Panc1 (cell line): ENCODE measurements at regions not wholly inside any gene's neighbourhood (a gene's known extent, or its start where the extent isn't known, plus 50 kb on each side); places are given as distances from the start of the nearest gene placed in this dataset.
"Not testable (repeated sequence)": the region's sequence is repeated elsewhere in the genome, so short reads cannot be mapped to it uniquely, and the experiment has no call there.

Experiments
- ATAC-seq: fragments of 200-7000 bp; cut with Tn5 transposase; 2 replicates; pipeline ENCODE4 v1.9.1; 2020; ENCODE audit warnings: mild to moderate bottlenecking, moderate library complexity
- BruUV-seq: library from RNA; stranded (reverse); fragments of 400-500 nt; replicated peaks from 2 replicates; lab custom pipeline; 2021; lab: Mats Ljungman, UMichigan
- CTCF ChIA-PET: fragments of 300-600 bp; sonication (Branson Sonifier 250); formaldehyde crosslinking; loops from one replicate; lab custom pipeline; 2022; ENCODE audit warnings: antibody characterized with exemption; lab: Charles Lee
- POLR2A ChIA-PET: fragments of 300-600 bp; sonication (Branson Sonifier 250); formaldehyde crosslinking; loops from one replicate; lab custom pipeline; 2022; ENCODE audit warnings: antibody characterized with exemption; lab: Charles Lee
- DNase-seq: peaks from one replicate; pipeline ENCODE4 v3.0.0-alpha.2; 2010; ENCODE audit warnings: low read depth, low spot score
- H3K27ac ChIP-seq: 2 replicates; pipeline ENCODE4 v1.5.1; 2011; ENCODE audit warnings: mild to moderate bottlenecking, low read length, inconsistent platforms
- H3K27me3 ChIP-seq: fragments of 200-500 bp; sonication (Bioruptor generic); 2 replicates; pipeline ENCODE4 v1.6.0; 2014; ENCODE audit warnings: low read length, inconsistent platforms; ENCODE audit not compliant: control insufficient read depth, insufficient read depth
- H3K36me3 ChIP-seq: fragments of 200-500 bp; sonication (Bioruptor generic); 2 replicates; pipeline ENCODE4 v1.5.1; 2014; ENCODE audit warnings: inconsistent platforms, mild to moderate bottlenecking, low read length, moderate library complexity; ENCODE audit not compliant: control insufficient read depth, insufficient read depth
- H3K4me1 ChIP-seq: 2 replicates; pipeline ENCODE4 v1.5.1; 2011; ENCODE audit warnings: inconsistent platforms, mild to moderate bottlenecking, low read length, moderate library complexity; ENCODE audit not compliant: control insufficient read depth, insufficient read depth
- H3K4me3 ChIP-seq, 2 experiments: 2 replicates each; pipeline ENCODE4 v1.5.1; 2011 to 2012; ENCODE audit warnings: low read depth in 2 of 2, low read length in 2 of 2, mild to moderate bottlenecking in 2 of 2, inconsistent platforms in 1 of 2, moderate library complexity in 1 of 2
- H3K9me3 ChIP-seq: fragments of 200-500 bp; sonication (Bioruptor generic); 2 replicates; pipeline ENCODE4 v1.5.1; 2014; ENCODE audit warnings: low read depth, mild to moderate bottlenecking, inconsistent platforms, low read length, moderate library complexity; ENCODE audit not compliant: control insufficient read depth, insufficient read depth
- POLR2AphosphoS5 ChIP-seq: IDR thresholded peaks from 2 replicates; pipeline ENCODE4 v1.6.1; 2012; ENCODE audit warnings: mild to moderate bottlenecking, low read depth, low read length, moderate library complexity
- SIN3A ChIP-seq: IDR thresholded peaks from 2 replicates; pipeline ENCODE4 v1.6.1; 2012; ENCODE audit warnings: low read depth, mild to moderate bottlenecking, low read length, moderate library complexity, borderline replicate concordance; ENCODE audit not compliant: insufficient read depth
- TCF7L2 ChIP-seq: IDR thresholded peaks from 2 replicates; pipeline ENCODE4 v1.6.1; 2011; ENCODE audit warnings: mild to moderate bottlenecking, low read depth, low read length, inconsistent platforms
- in situ Hi-C: cut with HindIII; loops from 2 replicates; pipeline ENCODE4 v1.10.0; 2016; ENCODE audit warnings: low sequenced_read_pairs, low pct_unique_long_range_greater_than_20kb
- intact Hi-C: fragments of 100-400 bp; cut with micrococcal nuclease; formaldehyde crosslinking; loops from one replicate; pipeline ENCODE4 v1.10.0; 2022; ENCODE audit not compliant: unreplicated experiment
- TF ChIP-seq, protein P1 (sequence below): fragments of 450-650 bp; IDR thresholded peaks from 2 replicates; pipeline ENCODE4 v1.5.1; 2017; ENCODE audit warnings: mild to moderate bottlenecking
- TF ChIP-seq, protein P2 (sequence below), 2 experiments: IDR thresholded peaks; 2 replicates each; pipeline ENCODE4 v1.6.1; 2011 to 2012; ENCODE audit warnings: low read depth in 2 of 2, control low read depth in 1 of 2, low read length in 1 of 2, mild to moderate bottlenecking in 1 of 2, moderate library complexity in 1 of 2; ENCODE audit not compliant: insufficient read depth in 1 of 2

DNA sequence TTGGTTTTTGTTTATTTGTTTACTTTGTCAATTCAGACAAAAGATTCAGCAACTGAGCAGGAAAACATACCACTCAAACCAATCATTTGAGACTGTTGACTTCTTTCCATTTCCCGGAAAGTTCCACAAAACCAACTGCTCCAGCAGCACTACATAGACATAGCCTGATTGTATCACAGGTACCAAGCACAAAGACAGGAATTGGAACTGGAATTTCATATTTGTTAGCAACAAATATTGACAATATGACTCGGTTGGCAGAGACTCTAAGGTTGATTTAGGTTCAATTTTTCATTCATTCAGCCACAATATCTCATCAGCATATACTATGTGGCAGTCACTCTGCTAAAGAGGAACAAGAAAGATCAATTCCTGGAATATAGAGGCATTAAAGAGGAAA is 364.0 kb downstream of the ZIC3 start:
- ChIA-PET CTCF (no interaction called here), POLR2A (no interaction called here)
- DNase-seq (no peak), ATAC-seq (no peak)
- intact Hi-C loops (no loop called here), in situ Hi-C loops (no loop called here)
- H3K27ac ChIP-seq: no peak overlapping the region
- no peaks in the 10 kb centered on the region for H3K9me3 ChIP-seq
- H3K4me3 ChIP-seq: no peak overlapping the region
- BruUV-seq: no TSS peak
- no peaks in the 10 kb centered on the region for H3K27me3 ChIP-seq
- TF ChIP-seq SIN3A (no peak), TCF7L2 (no peak), POLR2AphosphoS5 (no peak)
- TF ChIP-seq, protein P1, sequence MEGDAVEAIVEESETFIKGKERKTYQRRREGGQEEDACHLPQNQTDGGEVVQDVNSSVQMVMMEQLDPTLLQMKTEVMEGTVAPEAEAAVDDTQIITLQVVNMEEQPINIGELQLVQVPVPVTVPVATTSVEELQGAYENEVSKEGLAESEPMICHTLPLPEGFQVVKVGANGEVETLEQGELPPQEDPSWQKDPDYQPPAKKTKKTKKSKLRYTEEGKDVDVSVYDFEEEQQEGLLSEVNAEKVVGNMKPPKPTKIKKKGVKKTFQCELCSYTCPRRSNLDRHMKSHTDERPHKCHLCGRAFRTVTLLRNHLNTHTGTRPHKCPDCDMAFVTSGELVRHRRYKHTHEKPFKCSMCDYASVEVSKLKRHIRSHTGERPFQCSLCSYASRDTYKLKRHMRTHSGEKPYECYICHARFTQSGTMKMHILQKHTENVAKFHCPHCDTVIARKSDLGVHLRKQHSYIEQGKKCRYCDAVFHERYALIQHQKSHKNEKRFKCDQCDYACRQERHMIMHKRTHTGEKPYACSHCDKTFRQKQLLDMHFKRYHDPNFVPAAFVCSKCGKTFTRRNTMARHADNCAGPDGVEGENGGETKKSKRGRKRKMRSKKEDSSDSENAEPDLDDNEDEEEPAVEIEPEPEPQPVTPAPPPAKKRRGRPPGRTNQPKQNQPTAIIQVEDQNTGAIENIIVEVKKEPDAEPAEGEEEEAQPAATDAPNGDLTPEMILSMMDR: no peak
- TF ChIP-seq, protein P2, sequence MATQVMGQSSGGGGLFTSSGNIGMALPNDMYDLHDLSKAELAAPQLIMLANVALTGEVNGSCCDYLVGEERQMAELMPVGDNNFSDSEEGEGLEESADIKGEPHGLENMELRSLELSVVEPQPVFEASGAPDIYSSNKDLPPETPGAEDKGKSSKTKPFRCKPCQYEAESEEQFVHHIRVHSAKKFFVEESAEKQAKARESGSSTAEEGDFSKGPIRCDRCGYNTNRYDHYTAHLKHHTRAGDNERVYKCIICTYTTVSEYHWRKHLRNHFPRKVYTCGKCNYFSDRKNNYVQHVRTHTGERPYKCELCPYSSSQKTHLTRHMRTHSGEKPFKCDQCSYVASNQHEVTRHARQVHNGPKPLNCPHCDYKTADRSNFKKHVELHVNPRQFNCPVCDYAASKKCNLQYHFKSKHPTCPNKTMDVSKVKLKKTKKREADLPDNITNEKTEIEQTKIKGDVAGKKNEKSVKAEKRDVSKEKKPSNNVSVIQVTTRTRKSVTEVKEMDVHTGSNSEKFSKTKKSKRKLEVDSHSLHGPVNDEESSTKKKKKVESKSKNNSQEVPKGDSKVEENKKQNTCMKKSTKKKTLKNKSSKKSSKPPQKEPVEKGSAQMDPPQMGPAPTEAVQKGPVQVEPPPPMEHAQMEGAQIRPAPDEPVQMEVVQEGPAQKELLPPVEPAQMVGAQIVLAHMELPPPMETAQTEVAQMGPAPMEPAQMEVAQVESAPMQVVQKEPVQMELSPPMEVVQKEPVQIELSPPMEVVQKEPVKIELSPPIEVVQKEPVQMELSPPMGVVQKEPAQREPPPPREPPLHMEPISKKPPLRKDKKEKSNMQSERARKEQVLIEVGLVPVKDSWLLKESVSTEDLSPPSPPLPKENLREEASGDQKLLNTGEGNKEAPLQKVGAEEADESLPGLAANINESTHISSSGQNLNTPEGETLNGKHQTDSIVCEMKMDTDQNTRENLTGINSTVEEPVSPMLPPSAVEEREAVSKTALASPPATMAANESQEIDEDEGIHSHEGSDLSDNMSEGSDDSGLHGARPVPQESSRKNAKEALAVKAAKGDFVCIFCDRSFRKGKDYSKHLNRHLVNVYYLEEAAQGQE (IDR thresholded peaks at IDR 0.05; ENCODE audit: insufficient read depth in 1 of 2, low read depth in 2 of 2, low read length in 1 of 2): no peak
- no peaks in the 10 kb centered on the region for H3K4me1 ChIP-seq
- H3K36me3 ChIP-seq: no peaks in the 10 kb centered on the region

DNA sequence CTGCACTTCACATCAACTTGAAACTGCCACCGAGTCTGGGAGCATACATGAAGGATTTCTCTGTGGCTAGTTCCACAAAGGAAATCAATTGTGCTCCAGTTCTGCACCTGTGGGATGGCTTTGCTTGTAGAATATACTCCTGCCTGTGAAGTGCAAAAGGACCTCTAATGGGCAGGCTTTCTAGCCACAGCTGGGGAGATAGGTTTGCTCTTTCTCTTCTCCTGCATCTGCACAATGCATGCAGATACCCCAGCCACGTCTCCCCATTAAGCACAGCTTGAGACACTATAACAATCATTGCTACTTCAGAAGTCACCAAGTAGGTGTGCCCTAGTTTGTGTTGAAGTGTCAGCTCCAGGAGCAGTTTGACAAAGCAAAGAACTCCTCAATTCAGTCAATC is 364.6 kb downstream of the ZIC3 start:
- Histone ChIP-seq H3K4me3 (no peak overlapping the region), H3K27ac (no peak overlapping the region), H3K4me1 (no peaks in the 10 kb centered on the region), H3K27me3 (no peaks in the 10 kb centered on the region), H3K36me3 (no peaks in the 10 kb centered on the region), H3K9me3 (no peaks in the 10 kb centered on the region)
- TF ChIP-seq, protein P1: no peak
- TF ChIP-seq SIN3A (no peak), TCF7L2 (no peak)
- TF ChIP-seq, protein P2 (IDR thresholded peaks at IDR 0.05; ENCODE audit: insufficient read depth in 1 of 2, low read depth in 2 of 2, low read length in 1 of 2): no peak
- no peak for ATAC-seq
- no TSS peak for BruUV-seq
- in situ Hi-C loops: no loop called here
- intact Hi-C loops: no loop called here
- ChIA-PET POLR2A (no interaction called here), CTCF (no interaction called here)
- no peak for DNase-seq

DNA sequence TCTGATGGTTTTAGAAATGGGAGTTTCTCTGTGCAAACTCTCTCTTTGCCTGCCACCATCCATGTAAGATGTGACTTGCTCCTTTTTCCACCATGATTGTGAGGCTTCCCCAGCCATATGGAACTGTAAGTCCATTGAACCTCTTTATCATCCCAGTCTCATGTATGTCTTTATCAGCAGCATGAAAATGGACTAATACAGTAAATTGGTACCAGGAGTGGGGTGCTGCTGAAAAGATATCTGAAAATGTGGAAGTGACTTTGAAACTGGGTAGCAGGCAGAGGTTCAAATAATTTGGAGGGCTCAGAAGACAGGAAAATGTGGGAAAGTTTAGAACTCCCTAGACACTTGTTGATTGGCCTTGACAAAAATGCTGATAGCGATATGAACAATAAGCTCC is 368.3 kb downstream of the ZIC3 start:
- in situ Hi-C loops: not testable (repeated sequence)

DNA sequence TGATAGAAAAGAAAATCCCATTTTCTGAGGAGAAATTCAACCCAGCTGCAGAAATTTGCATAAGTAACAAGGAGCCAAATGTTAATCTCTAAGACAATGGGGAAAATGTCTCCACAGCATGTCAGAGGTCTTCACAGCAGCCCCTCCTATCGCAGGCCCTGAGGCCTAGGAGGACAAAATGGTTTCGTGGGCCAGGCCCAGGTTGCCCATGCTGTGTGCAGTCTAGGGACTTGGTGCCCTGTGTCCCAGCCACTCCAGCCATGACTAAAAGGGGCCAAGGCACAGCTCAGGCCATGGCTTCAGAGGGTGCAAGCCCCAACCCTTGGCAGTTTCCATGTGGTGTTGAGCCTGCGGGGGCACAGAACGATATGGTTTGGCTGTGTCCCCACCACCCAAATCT is 369.0 kb downstream of the ZIC3 start:
- DNase-seq, CTCF ChIA-PET, POLR2A ChIA-PET, BruUV-seq, H3K9me3 ChIP-seq, H3K36me3 ChIP-seq, intact Hi-C loops, H3K27me3 ChIP-seq, in situ Hi-C loops, H3K27ac ChIP-seq, H3K4me3 ChIP-seq, H3K4me1 ChIP-seq, ATAC-seq: not testable (repeated sequence)

More for the DNA sequence above, 368.3 kb downstream of the ZIC3 start:
- H3K4me3 ChIP-seq, BruUV-seq, H3K27ac ChIP-seq, H3K27me3 ChIP-seq, DNase-seq, ATAC-seq, H3K36me3 ChIP-seq, POLR2A ChIA-PET, CTCF ChIA-PET, H3K9me3 ChIP-seq, H3K4me1 ChIP-seq, intact Hi-C loops: not testable (repeated sequence)
